GM23338 (cell line): ENCODE measurements at regions not wholly inside any gene's neighbourhood (a gene's known extent, or its start where the extent isn't known, plus 50 kb on each side); places are given as distances from the start of the nearest gene placed in this dataset.

ENCODE experiments used
- ATAC-seq: fragments of 200-7000 bp; cut with Tn5 transposase; 3 replicates; pipeline ENCODE4 v1.9.1; 2020
- DNase-seq: peaks from one replicate; pipeline ENCODE4 v3.0.0-alpha.2; 2015; ENCODE audit warnings: low spot score
- H2AFZ ChIP-seq: fragments of 200-600 bp; sonication (generic); 2 replicates; pipeline ENCODE4 v1.8.0; 2016; ENCODE audit warnings: antibody characterized with exemption, mild to moderate bottlenecking, moderate library complexity
- H3F3A ChIP-seq: fragments of 200-600 bp; sonication (generic); replicated peaks from 2 replicates; pipeline ENCODE4 v1.8.0; 2017; ENCODE audit warnings: antibody characterized with exemption, mixed run types, low read depth
- H3K27ac ChIP-seq: fragments of 200-600 bp; sonication (generic); 2 replicates; pipeline ENCODE4 v1.6.1; 2016; ENCODE audit warnings: low read depth
- H3K27me3 ChIP-seq: fragments of 200-600 bp; sonication (generic); 2 replicates; pipeline ENCODE4 v1.8.0; 2016; ENCODE audit warnings: mild to moderate bottlenecking, mixed run types, moderate library complexity; ENCODE audit not compliant: insufficient read depth
- H3K36me3 ChIP-seq: fragments of 200-600 bp; sonication (generic); 2 replicates; pipeline ENCODE4 v1.8.0; 2016; ENCODE audit warnings: mild to moderate bottlenecking; ENCODE audit not compliant: insufficient read depth
- H3K4me1 ChIP-seq: fragments of 200-600 bp; sonication (generic); 2 replicates; pipeline ENCODE4 v1.8.0; 2016; ENCODE audit warnings: mild to moderate bottlenecking, moderate library complexity; ENCODE audit not compliant: insufficient read depth
- H3K4me2 ChIP-seq: fragments of 200-600 bp; sonication (generic); 2 replicates; pipeline ENCODE4 v1.7.1; 2017; ENCODE audit warnings: mixed run types
- H3K4me3 ChIP-seq: fragments of 200-600 bp; sonication (generic); 2 replicates; pipeline ENCODE4 v1.6.1; 2016; ENCODE audit warnings: mixed run types
- H3K79me2 ChIP-seq: fragments of 200-600 bp; sonication (generic); replicated peaks from 2 replicates; pipeline ENCODE4 v1.8.0; 2017; ENCODE audit warnings: mild to moderate bottlenecking; ENCODE audit not compliant: insufficient read depth
- H3K9me2 ChIP-seq: fragments of 200-600 bp; sonication (generic); 2 replicates; pipeline ENCODE4 v1.8.0; 2017; ENCODE audit not compliant: insufficient read depth
- H4K20me1 ChIP-seq: fragments of 200-600 bp; sonication (generic); replicated peaks from 2 replicates; pipeline ENCODE4 v1.8.0; 2017; ENCODE audit warnings: mild to moderate bottlenecking; ENCODE audit not compliant: insufficient read depth
- H3K27ac Mint-ChIP-seq: 2 replicates; pipeline ENCODE4 v1.8.0; 2020; ENCODE audit warnings: inconsistent platforms, mild to moderate bottlenecking, moderate library complexity, mixed read lengths
- H3K27me3 Mint-ChIP-seq: 3 replicates; pipeline ENCODE4 v1.8.0; 2022; ENCODE audit warnings: low read depth, mild to moderate bottlenecking, moderate library complexity, mixed read lengths, inconsistent platforms; ENCODE audit not compliant: insufficient read depth, poor library complexity
- H3K36me3 Mint-ChIP-seq: 3 replicates; pipeline ENCODE4 v1.8.0; 2021; ENCODE audit warnings: low read depth, mild to moderate bottlenecking, inconsistent platforms, moderate library complexity, mixed read lengths
- H3K4me1 Mint-ChIP-seq: 3 replicates; pipeline ENCODE4 v1.8.0; 2020; ENCODE audit warnings: mild to moderate bottlenecking, inconsistent platforms, mixed read lengths
- H3K4me3 Mint-ChIP-seq: 3 replicates; pipeline ENCODE4 v1.8.0; 2021; ENCODE audit warnings: moderate library complexity, mild to moderate bottlenecking, inconsistent platforms, mixed read lengths
- H3K9me3 Mint-ChIP-seq: 3 replicates; pipeline ENCODE4 v1.8.0; 2020; ENCODE audit warnings: moderate library complexity, mild to moderate bottlenecking, inconsistent platforms, mixed read lengths
- EZH2 ChIP-seq: fragments of 200-600 bp; sonication (generic); IDR thresholded peaks from one replicate; pipeline ENCODE4 v1.8.0; 2017; ENCODE audit warnings: antibody characterized with exemption, mild to moderate bottlenecking, low read depth; ENCODE audit not compliant: unreplicated experiment
- EZH2phosphoT487 ChIP-seq: fragments of 200-600 bp; sonication (generic); IDR thresholded peaks from one replicate; pipeline ENCODE4 v1.8.1; 2018; ENCODE audit warnings: antibody characterized with exemption; ENCODE audit not compliant: unreplicated experiment
- JUNB ChIP-seq: IDR thresholded peaks from one replicate; pipeline ENCODE4 v1.6.1; 2016; ENCODE audit warnings: antibody characterized with exemption; ENCODE audit not compliant: unreplicated experiment
- POLR2AphosphoS5 ChIP-seq: IDR thresholded peaks from 2 replicates; pipeline ENCODE4 v1.6.1; 2016; ENCODE audit warnings: antibody characterized with exemption, low read depth
- STAT1 ChIP-seq: IDR thresholded peaks from one replicate; pipeline ENCODE4 v1.6.1; 2016; ENCODE audit warnings: antibody characterized with exemption; ENCODE audit not compliant: unreplicated experiment
- ZNF114 ChIP-seq: fragments of 250-450 bp; sonication (Bioruptor Pico); IDR thresholded peaks from 2 replicates; pipeline ENCODE4 v1.5.0; 2020; ENCODE audit warnings: mild to moderate bottlenecking, moderate library complexity
- ZNF331 ChIP-seq: fragments of 250-450 bp; sonication (Bioruptor Pico); IDR thresholded peaks from 2 replicates; pipeline ENCODE4 v1.5.0; 2020; ENCODE audit warnings: low read depth, mild to moderate bottlenecking, moderate library complexity
- TF ChIP-seq, protein P1 (sequence below): fragments of 250-450 bp; sonication (Bioruptor Pico); IDR thresholded peaks from 2 replicates; pipeline ENCODE4 v1.5.0; 2020; ENCODE audit warnings: mild to moderate bottlenecking, moderate library complexity
- TF ChIP-seq, protein P2 (sequence below): IDR thresholded peaks from 2 replicates; pipeline ENCODE4 v1.6.1; 2016; ENCODE audit warnings: antibody characterized with exemption
- TF ChIP-seq, protein P3 (sequence below), 2 experiments: fragments of 200-600 bp in 1 of 2; sonication (generic) in 1 of 2; conservative IDR thresholded peaks; 2 replicates each; pipeline versions ENCODE4 v1.5.1 to v1.6.1; 2016 to 2017; ENCODE audit warnings: antibody characterized with exemption in 2 of 2, low read depth in 2 of 2, mild to moderate bottlenecking in 2 of 2, moderate library complexity in 1 of 2
- TF ChIP-seq, protein P4 (sequence below): IDR thresholded peaks from one replicate; pipeline ENCODE4 v1.6.1; 2018; ENCODE audit warnings: antibody characterized with exemption; ENCODE audit not compliant: unreplicated experiment

DNA sequence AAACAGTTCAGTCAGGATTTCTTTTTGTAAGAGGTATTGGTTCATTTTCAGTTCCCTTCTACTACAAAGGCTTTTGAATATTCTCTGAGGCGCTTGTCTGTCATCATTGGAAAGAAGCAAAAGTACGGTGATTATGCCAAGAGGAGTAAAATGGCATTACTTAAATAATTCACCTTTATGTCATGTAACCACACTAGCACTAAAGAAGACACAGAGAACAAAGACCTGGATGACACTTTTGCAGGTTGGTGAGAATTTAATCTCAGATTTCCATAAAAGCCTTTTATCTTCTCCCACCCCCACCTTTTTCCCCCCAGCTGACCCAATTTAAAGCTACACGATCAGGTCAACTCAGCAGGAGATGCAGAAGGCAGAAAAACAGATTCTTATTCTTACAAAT is 451.8 kb downstream of the HACE1 start:
- no peak overlapping the region for H2AFZ ChIP-seq
- DNase-seq, result no peak
- no peaks in the 10 kb centered on the region for H3K36me3 ChIP-seq
- no peaks in the 10 kb centered on the region for H4K20me1 ChIP-seq
- H3K79me2 ChIP-seq, result no peaks in the 10 kb centered on the region
- Mint-ChIP-seq H3K27me3 (peaks cover 2% of the 10 kb centered on the region), H3K4me1 (peaks cover 7% of the 10 kb centered on the region; the same call in 2 of the 3 replicates), H3K27ac (no peak overlapping the region), H3K36me3 (no peaks in the 10 kb centered on the region), H3K4me3 (no peak overlapping the region), H3K9me3 (no peaks in the 10 kb centered on the region)
- no peak overlapping the region for H3K4me2 ChIP-seq
- no peak overlapping the region for H3K4me3 ChIP-seq
- no peak overlapping the region for H3K27ac ChIP-seq
- no peaks in the 10 kb centered on the region for H3K4me1 ChIP-seq
- TF ChIP-seq ZNF331 (CRISPR knock-in tag) (no peak), JUNB (no peak), EZH2phosphoT487 (no peak), POLR2AphosphoS5 (no peak), ZNF114 (CRISPR knock-in tag) (no peak), STAT1 (no peak), EZH2 (no peak)
- TF ChIP-seq, protein P1, sequence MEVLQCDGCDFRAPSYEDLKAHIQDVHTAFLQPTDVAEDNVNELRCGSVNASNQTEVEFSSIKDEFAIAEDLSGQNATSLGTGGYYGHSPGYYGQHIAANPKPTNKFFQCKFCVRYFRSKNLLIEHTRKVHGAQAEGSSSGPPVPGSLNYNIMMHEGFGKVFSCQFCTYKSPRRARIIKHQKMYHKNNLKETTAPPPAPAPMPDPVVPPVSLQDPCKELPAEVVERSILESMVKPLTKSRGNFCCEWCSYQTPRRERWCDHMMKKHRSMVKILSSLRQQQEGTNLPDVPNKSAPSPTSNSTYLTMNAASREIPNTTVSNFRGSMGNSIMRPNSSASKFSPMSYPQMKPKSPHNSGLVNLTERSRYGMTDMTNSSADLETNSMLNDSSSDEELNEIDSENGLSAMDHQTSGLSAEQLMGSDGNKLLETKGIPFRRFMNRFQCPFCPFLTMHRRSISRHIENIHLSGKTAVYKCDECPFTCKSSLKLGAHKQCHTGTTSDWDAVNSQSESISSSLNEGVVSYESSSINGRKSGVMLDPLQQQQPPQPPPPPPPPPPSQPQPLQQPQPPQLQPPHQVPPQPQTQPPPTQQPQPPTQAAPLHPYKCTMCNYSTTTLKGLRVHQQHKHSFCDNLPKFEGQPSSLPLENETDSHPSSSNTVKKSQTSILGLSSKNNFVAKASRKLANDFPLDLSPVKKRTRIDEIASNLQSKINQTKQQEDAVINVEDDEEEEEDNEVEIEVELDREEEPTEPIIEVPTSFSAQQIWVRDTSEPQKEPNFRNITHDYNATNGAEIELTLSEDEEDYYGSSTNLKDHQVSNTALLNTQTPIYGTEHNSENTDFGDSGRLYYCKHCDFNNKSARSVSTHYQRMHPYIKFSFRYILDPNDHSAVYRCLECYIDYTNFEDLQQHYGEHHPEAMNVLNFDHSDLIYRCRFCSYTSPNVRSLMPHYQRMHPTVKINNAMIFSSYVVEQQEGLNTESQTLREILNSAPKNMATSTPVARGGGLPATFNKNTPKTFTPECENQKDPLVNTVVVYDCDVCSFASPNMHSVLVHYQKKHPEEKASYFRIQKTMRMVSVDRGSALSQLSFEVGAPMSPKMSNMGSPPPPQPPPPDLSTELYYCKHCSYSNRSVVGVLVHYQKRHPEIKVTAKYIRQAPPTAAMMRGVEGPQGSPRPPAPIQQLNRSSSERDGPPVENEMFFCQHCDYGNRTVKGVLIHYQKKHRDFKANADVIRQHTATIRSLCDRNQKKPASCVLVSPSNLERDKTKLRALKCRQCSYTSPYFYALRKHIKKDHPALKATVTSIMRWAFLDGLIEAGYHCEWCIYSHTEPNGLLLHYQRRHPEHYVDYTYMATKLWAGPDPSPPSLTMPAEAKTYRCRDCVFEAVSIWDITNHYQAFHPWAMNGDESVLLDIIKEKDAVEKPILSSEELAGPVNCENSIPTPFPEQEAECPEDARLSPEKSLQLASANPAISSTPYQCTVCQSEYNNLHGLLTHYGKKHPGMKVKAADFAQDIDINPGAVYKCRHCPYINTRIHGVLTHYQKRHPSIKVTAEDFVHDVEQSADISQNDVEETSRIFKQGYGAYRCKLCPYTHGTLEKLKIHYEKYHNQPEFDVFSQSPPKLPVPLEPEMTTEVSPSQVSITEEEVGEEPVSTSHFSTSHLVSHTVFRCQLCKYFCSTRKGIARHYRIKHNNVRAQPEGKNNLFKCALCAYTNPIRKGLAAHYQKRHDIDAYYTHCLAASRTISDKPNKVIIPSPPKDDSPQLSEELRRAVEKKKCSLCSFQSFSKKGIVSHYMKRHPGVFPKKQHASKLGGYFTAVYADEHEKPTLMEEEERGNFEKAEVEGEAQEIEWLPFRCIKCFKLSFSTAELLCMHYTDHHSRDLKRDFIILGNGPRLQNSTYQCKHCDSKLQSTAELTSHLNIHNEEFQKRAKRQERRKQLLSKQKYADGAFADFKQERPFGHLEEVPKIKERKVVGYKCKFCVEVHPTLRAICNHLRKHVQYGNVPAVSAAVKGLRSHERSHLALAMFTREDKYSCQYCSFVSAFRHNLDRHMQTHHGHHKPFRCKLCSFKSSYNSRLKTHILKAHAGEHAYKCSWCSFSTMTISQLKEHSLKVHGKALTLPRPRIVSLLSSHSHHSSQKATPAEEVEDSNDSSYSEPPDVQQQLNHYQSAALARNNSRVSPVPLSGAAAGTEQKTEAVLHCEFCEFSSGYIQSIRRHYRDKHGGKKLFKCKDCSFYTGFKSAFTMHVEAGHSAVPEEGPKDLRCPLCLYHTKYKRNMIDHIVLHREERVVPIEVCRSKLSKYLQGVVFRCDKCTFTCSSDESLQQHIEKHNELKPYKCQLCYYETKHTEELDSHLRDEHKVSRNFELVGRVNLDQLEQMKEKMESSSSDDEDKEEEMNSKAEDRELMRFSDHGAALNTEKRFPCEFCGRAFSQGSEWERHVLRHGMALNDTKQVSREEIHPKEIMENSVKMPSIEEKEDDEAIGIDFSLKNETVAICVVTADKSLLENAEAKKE (CRISPR knock-in tag), result no peak
- TF ChIP-seq, protein P2, sequence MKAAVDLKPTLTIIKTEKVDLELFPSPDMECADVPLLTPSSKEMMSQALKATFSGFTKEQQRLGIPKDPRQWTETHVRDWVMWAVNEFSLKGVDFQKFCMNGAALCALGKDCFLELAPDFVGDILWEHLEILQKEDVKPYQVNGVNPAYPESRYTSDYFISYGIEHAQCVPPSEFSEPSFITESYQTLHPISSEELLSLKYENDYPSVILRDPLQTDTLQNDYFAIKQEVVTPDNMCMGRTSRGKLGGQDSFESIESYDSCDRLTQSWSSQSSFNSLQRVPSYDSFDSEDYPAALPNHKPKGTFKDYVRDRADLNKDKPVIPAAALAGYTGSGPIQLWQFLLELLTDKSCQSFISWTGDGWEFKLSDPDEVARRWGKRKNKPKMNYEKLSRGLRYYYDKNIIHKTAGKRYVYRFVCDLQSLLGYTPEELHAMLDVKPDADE, result no peak
- TF ChIP-seq, protein P3, sequence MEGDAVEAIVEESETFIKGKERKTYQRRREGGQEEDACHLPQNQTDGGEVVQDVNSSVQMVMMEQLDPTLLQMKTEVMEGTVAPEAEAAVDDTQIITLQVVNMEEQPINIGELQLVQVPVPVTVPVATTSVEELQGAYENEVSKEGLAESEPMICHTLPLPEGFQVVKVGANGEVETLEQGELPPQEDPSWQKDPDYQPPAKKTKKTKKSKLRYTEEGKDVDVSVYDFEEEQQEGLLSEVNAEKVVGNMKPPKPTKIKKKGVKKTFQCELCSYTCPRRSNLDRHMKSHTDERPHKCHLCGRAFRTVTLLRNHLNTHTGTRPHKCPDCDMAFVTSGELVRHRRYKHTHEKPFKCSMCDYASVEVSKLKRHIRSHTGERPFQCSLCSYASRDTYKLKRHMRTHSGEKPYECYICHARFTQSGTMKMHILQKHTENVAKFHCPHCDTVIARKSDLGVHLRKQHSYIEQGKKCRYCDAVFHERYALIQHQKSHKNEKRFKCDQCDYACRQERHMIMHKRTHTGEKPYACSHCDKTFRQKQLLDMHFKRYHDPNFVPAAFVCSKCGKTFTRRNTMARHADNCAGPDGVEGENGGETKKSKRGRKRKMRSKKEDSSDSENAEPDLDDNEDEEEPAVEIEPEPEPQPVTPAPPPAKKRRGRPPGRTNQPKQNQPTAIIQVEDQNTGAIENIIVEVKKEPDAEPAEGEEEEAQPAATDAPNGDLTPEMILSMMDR (conservative IDR thresholded peaks at IDR 0.05; ENCODE audit: low read depth in 2 of 2), result no peak
- TF ChIP-seq, protein P4, sequence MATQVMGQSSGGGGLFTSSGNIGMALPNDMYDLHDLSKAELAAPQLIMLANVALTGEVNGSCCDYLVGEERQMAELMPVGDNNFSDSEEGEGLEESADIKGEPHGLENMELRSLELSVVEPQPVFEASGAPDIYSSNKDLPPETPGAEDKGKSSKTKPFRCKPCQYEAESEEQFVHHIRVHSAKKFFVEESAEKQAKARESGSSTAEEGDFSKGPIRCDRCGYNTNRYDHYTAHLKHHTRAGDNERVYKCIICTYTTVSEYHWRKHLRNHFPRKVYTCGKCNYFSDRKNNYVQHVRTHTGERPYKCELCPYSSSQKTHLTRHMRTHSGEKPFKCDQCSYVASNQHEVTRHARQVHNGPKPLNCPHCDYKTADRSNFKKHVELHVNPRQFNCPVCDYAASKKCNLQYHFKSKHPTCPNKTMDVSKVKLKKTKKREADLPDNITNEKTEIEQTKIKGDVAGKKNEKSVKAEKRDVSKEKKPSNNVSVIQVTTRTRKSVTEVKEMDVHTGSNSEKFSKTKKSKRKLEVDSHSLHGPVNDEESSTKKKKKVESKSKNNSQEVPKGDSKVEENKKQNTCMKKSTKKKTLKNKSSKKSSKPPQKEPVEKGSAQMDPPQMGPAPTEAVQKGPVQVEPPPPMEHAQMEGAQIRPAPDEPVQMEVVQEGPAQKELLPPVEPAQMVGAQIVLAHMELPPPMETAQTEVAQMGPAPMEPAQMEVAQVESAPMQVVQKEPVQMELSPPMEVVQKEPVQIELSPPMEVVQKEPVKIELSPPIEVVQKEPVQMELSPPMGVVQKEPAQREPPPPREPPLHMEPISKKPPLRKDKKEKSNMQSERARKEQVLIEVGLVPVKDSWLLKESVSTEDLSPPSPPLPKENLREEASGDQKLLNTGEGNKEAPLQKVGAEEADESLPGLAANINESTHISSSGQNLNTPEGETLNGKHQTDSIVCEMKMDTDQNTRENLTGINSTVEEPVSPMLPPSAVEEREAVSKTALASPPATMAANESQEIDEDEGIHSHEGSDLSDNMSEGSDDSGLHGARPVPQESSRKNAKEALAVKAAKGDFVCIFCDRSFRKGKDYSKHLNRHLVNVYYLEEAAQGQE, result no peak
- H3K27me3 ChIP-seq, result no peaks in the 10 kb centered on the region
- no peaks in the 10 kb centered on the region for H3F3A ChIP-seq
- no peak for ATAC-seq
- no peaks in the 10 kb centered on the region for H3K9me2 ChIP-seq
